HEK293T (cell line): ENCODE measurements at regions not wholly inside any gene's neighbourhood (a gene's known extent, or its start where the extent isn't known, plus 50 kb on each side); places are given as distances from the start of the nearest gene placed in this dataset.

Experiments
- ARNT ChIP-seq: fragments of 450-650 bp; IDR thresholded peaks from 2 replicates; pipeline ENCODE4 v1.6.1; 2017; ENCODE audit warnings: mild to moderate bottlenecking
- BHLHE40 ChIP-seq: fragments of 450-650 bp; IDR thresholded peaks from 2 replicates; pipeline ENCODE4 v1.6.1; 2016; ENCODE audit warnings: mild to moderate bottlenecking, moderate library complexity, borderline replicate concordance
- FOXA1 ChIP-seq: fragments of 450-650 bp; IDR thresholded peaks from 2 replicates; pipeline ENCODE4 v1.6.1; 2016; ENCODE audit warnings: mild to moderate bottlenecking
- FOXK2 ChIP-seq: fragments of 450-650 bp; IDR thresholded peaks from 2 replicates; pipeline ENCODE4 v1.6.1; 2016; ENCODE audit warnings: mild to moderate bottlenecking
- FOXM1 ChIP-seq: fragments of 450-650 bp; IDR thresholded peaks from 2 replicates; pipeline ENCODE4 v1.6.1; 2017; ENCODE audit warnings: mild to moderate bottlenecking, borderline replicate concordance
- HDGF ChIP-seq: fragments of 450-650 bp; IDR thresholded peaks from 2 replicates; pipeline ENCODE4 v1.6.1; 2017; ENCODE audit warnings: antibody characterized with exemption, borderline replicate concordance
- SP1 ChIP-seq: fragments of 450-650 bp; IDR thresholded peaks from 2 replicates; pipeline ENCODE4 v1.6.1; 2017
- SUZ12 ChIP-seq: fragments of 450-650 bp; IDR thresholded peaks from 2 replicates; pipeline ENCODE4 v1.6.1; 2016; ENCODE audit warnings: mild to moderate bottlenecking
- TARDBP ChIP-seq: fragments of 450-650 bp; IDR thresholded peaks from 2 replicates; pipeline ENCODE4 v1.6.1; 2016
- ZNF384 ChIP-seq: fragments of 450-650 bp; IDR thresholded peaks from 2 replicates; pipeline ENCODE4 v1.6.1; 2016
- TF ChIP-seq, protein P1 (sequence below): fragments of 450-650 bp; IDR thresholded peaks from 2 replicates; pipeline ENCODE4 v1.6.1; 2016

DNA sequence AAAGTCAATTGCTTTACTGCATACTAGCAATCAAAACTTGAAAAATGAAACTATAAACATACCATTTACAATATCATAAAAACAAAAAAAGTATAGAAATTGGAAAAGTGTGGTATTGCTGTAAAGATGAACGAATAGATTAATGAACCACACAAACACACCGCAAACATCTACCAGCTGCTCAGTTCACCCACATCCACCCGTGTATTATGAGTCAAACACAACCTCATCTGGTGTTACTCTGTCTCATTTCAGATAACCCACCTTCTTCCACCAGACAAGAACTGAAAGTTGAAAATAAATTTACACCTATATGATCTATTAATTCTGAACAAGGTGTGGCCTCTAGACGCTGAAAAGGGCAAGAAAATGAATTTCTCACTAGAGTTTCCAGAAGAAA lies 53.3 kb downstream of the BLID start:
- TF ChIP-seq SUZ12 (no peak), FOXM1 (no peak), FOXK2 (no peak), SP1 (no peak), ARNT (no peak), ZNF384 (no peak), HDGF (no peak), BHLHE40 (no peak), TARDBP (no peak), FOXA1 (no peak)
- TF ChIP-seq, protein P1, sequence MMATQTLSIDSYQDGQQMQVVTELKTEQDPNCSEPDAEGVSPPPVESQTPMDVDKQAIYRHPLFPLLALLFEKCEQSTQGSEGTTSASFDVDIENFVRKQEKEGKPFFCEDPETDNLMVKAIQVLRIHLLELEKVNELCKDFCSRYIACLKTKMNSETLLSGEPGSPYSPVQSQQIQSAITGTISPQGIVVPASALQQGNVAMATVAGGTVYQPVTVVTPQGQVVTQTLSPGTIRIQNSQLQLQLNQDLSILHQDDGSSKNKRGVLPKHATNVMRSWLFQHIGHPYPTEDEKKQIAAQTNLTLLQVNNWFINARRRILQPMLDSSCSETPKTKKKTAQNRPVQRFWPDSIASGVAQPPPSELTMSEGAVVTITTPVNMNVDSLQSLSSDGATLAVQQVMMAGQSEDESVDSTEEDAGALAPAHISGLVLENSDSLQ: no peak
